GM12878 (cell line): ENCODE measurements at regions not wholly inside any gene's neighbourhood (a gene's known extent, or its start where the extent isn't known, plus 50 kb on each side); places are given as distances from the start of the nearest gene placed in this dataset.

ENCODE experiments used
- ATAC-seq: fragments of 200-7000 bp; cut with Tn5 transposase; 3 replicates; pipeline ENCODE4 v1.9.1; 2020; ENCODE audit warnings: mild to moderate bottlenecking, moderate library complexity
- BruUV-seq: library from RNA; stranded (reverse); fragments of 400-500 nt; replicated peaks from 2 replicates; lab custom pipeline; 2021; lab: Mats Ljungman, UMichigan
- CTCF ChIA-PET: fragments of 300-600 bp; sonication (Branson Sonifier 250); formaldehyde crosslinking; extraction: SDS; loops from one replicate; lab custom pipeline; 2021; ENCODE audit warnings: inconsistent platforms; lab: Yijun Ruan, JAX
- POLR2A ChIA-PET: fragments of 350-600 bp; formaldehyde crosslinking; extraction: SDS; loops from one replicate; lab custom pipeline; 2021; ENCODE audit warnings: inconsistent platforms; lab: Charles Lee
- RAD21 ChIA-PET: fragments of 300-600 bp; sonication (Branson Sonifier 250); formaldehyde crosslinking; loops from one replicate; lab custom pipeline; 2023; ENCODE audit warnings: antibody characterized with exemption; ENCODE audit not compliant: unreplicated experiment; lab: Charles Lee
- SMC1A ChIA-PET: fragments of 300-600 bp; sonication (Branson Sonifier 250); formaldehyde crosslinking; loops from one replicate; lab custom pipeline; 2023; ENCODE audit not compliant: unreplicated experiment, uncharacterized antibody; lab: Charles Lee
- DNase-seq: peaks from one replicate; pipeline ENCODE4 v3.0.0-alpha.2; 2011; ENCODE audit warnings: low read depth, low spot score
- FAIRE-seq: peaks from 3 replicates; lab custom pipeline; 2011; peaks lifted over from hg19 to GRCh38; lab: Jason Lieb, UNC
- H2AFZ ChIP-seq: 2 replicates; pipeline ENCODE4 v1.6.0; 2011; ENCODE audit warnings: low read depth, low read length, control low read depth; ENCODE audit not compliant: control insufficient read depth
- H3K27ac ChIP-seq: 2 replicates; pipeline ENCODE4 v1.5.1; 2011; ENCODE audit warnings: control low read depth; ENCODE audit not compliant: control insufficient read depth, insufficient read depth
- H3K27me3 ChIP-seq, 2 experiments: replicated peaks in 1 of 2; 2 replicates each; pipeline versions ENCODE4 v1.6.0 to v1.6.1; 2011; ENCODE audit warnings: low read length in 1 of 2; ENCODE audit not compliant: control insufficient read depth in 2 of 2, insufficient read depth in 2 of 2
- H3K36me3 ChIP-seq, 2 experiments: 2 replicates each; pipeline ENCODE4 v1.5.1; 2011; ENCODE audit warnings: low read length in 1 of 2; ENCODE audit not compliant: control insufficient read depth in 2 of 2, insufficient read depth in 2 of 2
- H3K4me1 ChIP-seq: 2 replicates; pipeline ENCODE4 v1.6.1; 2011; ENCODE audit warnings: mild to moderate bottlenecking, low read length, moderate library complexity, mixed read lengths; ENCODE audit not compliant: control insufficient read depth, insufficient read depth
- H3K4me2 ChIP-seq: 2 replicates; pipeline ENCODE4 v1.6.0; 2011; ENCODE audit warnings: control low read depth; ENCODE audit not compliant: control insufficient read depth, insufficient read depth
- H3K4me3 ChIP-seq: fragments of 200-600 bp; sonication (generic); 2 replicates; pipeline ENCODE4 v1.5.1; 2016
- H3K79me2 ChIP-seq: 2 replicates; pipeline ENCODE4 v1.6.0; 2011; ENCODE audit warnings: low read length; ENCODE audit not compliant: control insufficient read depth, insufficient read depth
- H3K9ac ChIP-seq: 2 replicates; pipeline ENCODE4 v1.8.0; 2011; ENCODE audit warnings: low read length, control low read depth, mixed read lengths; ENCODE audit not compliant: control insufficient read depth, insufficient read depth
- H3K9me3 ChIP-seq: replicated peaks from 3 replicates; pipeline ENCODE4 v1.5.1; 2011; ENCODE audit warnings: mild to moderate bottlenecking, low read length; ENCODE audit not compliant: control insufficient read depth, insufficient read depth
- H4K20me1 ChIP-seq: 2 replicates; pipeline ENCODE4 v1.6.0; 2011; ENCODE audit not compliant: control insufficient read depth, insufficient read depth
- BHLHE40 ChIP-seq, 2 experiments: fragments of 450-650 bp in 1 of 2; IDR thresholded peaks; 2 replicates each; pipeline ENCODE4 v1.6.1; 2011 to 2017; ENCODE audit warnings: low read depth in 2 of 2, borderline replicate concordance in 1 of 2, improper control_type of control experiment in 1 of 2, low read length in 1 of 2, mild to moderate bottlenecking in 1 of 2
- CBFB ChIP-seq: IDR thresholded peaks from 2 replicates; pipeline ENCODE4 v1.6.1; 2016; ENCODE audit warnings: antibody characterized with exemption, low read depth
- CREB1 ChIP-seq: IDR thresholded peaks from 2 replicates; pipeline ENCODE4 v1.6.1; 2012; ENCODE audit warnings: low read depth, mild to moderate bottlenecking, inconsistent platforms
- CREM ChIP-seq: IDR thresholded peaks from 2 replicates; pipeline ENCODE4 v1.6.1; 2014; ENCODE audit warnings: antibody characterized with exemption, low read depth
- KAT2A ChIP-seq: conservative IDR thresholded peaks from 2 replicates; pipeline ENCODE4 v1.6.1; 2011; ENCODE audit warnings: low read depth, low read length; ENCODE audit not compliant: control insufficient read depth
- KDM1A ChIP-seq: fragments of 200-600 bp; sonication (generic); IDR thresholded peaks from 2 replicates; pipeline ENCODE4 v1.6.1; 2016; ENCODE audit warnings: borderline replicate concordance
- LARP7 ChIP-seq: fragments of 450-650 bp; IDR thresholded peaks from 2 replicates; pipeline ENCODE4 v1.6.1; 2017; ENCODE audit warnings: mild to moderate bottlenecking
- MEF2A ChIP-seq: IDR thresholded peaks from 2 replicates; pipeline ENCODE4 v1.6.1; 2011; ENCODE audit warnings: low read depth, mild to moderate bottlenecking, low read length, moderate library complexity; ENCODE audit not compliant: insufficient read depth
- MYC ChIP-seq: IDR thresholded peaks from 2 replicates; pipeline ENCODE4 v1.6.1; 2011; ENCODE audit warnings: mild to moderate bottlenecking, low read length, moderate library complexity, inconsistent platforms; ENCODE audit not compliant: insufficient read depth, insufficient replicate concordance, insufficient read length, severe bottlenecking
- PAX8 ChIP-seq: fragments of 450-650 bp; IDR thresholded peaks from 2 replicates; pipeline ENCODE4 v1.6.1; 2017; ENCODE audit warnings: mild to moderate bottlenecking, moderate library complexity
- POU2F2 ChIP-seq: IDR thresholded peaks from 3 replicates; pipeline ENCODE4 v1.6.1; 2011; ENCODE audit warnings: low read depth, mild to moderate bottlenecking, low read length, borderline replicate concordance
- REST ChIP-seq: IDR thresholded peaks from 2 replicates; pipeline ENCODE4 v1.6.1; 2012; ENCODE audit warnings: mild to moderate bottlenecking, low read depth, low read length
- RFX5 ChIP-seq: IDR thresholded peaks from 2 replicates; pipeline ENCODE4 v1.6.1; 2011; ENCODE audit warnings: low read depth, low read length, improper control_type of control experiment
- SMAD5 ChIP-seq: IDR thresholded peaks from 2 replicates; pipeline ENCODE4 v1.6.1; 2016; ENCODE audit warnings: antibody characterized with exemption, low read depth
- SUPT20H ChIP-seq: IDR thresholded peaks from 2 replicates; pipeline ENCODE4 v1.6.1; 2011; ENCODE audit warnings: low read depth, mild to moderate bottlenecking, low read length, moderate library complexity, borderline replicate concordance; ENCODE audit not compliant: control insufficient read depth
- TAF1 ChIP-seq: IDR thresholded peaks from 2 replicates; pipeline ENCODE4 v1.6.1; 2011; ENCODE audit warnings: mild to moderate bottlenecking, low read depth, low read length, borderline replicate concordance
- YY1 ChIP-seq: IDR thresholded peaks from 2 replicates; pipeline ENCODE4 v1.6.1; 2011; ENCODE audit warnings: low read depth, mild to moderate bottlenecking, low read length
- ZBED1 ChIP-seq: IDR thresholded peaks from 2 replicates; pipeline ENCODE4 v1.6.1; 2016; ENCODE audit warnings: borderline replicate concordance
- ZNF207 ChIP-seq: fragments of 450-650 bp; IDR thresholded peaks from 2 replicates; pipeline ENCODE4 v1.6.1; 2014; ENCODE audit warnings: antibody characterized with exemption, mild to moderate bottlenecking, borderline replicate concordance
- ZNF274 ChIP-seq: IDR thresholded peaks from one replicate; pipeline ENCODE4 v1.8.0; 2011; ENCODE audit not compliant: insufficient read length, insufficient read depth
- ZNF622 ChIP-seq: fragments of 450-650 bp; IDR thresholded peaks from 2 replicates; pipeline ENCODE4 v1.6.1; 2017; ENCODE audit warnings: mild to moderate bottlenecking, inconsistent platforms
- in situ Hi-C: fragments of 300-500 bp; cut with MboI; formaldehyde crosslinking; loops from 9 replicates; pipeline ENCODE4 v1.14.3; 2018; ENCODE audit warnings: mixed read lengths
- intact Hi-C: fragments of 100-400 bp; cut with micrococcal nuclease; formaldehyde crosslinking; loops from one replicate; pipeline ENCODE4 v1.14.2; 2022; ENCODE audit not compliant: unreplicated experiment
- TF ChIP-seq, protein P1 (sequence below): fragments of 450-650 bp; conservative IDR thresholded peaks from 2 replicates; pipeline ENCODE4 v1.6.1; 2017; ENCODE audit warnings: mild to moderate bottlenecking, moderate library complexity

DNA sequence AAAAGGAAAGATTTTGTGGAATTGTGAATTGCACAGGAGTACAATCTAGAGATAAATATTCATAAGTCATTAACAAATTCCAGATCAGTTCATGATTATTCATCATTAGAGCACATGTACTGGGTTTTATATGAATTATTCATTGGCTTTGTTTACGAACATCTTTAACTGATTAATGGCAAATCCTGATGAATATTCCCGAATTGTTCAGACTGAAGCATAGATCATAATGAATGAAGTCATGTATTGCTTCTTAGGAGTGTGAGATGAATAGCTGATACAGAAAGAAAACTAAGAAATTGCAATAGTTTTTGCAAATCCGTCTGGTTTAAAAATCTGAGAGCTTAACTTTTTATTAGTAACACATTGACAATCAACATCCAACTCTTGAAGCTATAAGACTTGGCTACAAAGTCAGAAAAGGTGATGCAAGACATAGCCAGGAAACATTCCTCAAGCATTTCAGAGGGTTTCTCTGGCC is 183.6 kb upstream of the DGKB start (continued):
- TF ChIP-seq PAX8, result no peak
- TF ChIP-seq ZNF207, result no peak
- TF ChIP-seq BHLHE40 (IDR thresholded peaks at IDR 0.05; ENCODE audit: borderline replicate concordance in 1 of 2, low read depth in 2 of 2, low read length in 1 of 2), result no peak
- no peak for TF ChIP-seq ZBED1
- no peak for TF ChIP-seq YY1

DNA sequence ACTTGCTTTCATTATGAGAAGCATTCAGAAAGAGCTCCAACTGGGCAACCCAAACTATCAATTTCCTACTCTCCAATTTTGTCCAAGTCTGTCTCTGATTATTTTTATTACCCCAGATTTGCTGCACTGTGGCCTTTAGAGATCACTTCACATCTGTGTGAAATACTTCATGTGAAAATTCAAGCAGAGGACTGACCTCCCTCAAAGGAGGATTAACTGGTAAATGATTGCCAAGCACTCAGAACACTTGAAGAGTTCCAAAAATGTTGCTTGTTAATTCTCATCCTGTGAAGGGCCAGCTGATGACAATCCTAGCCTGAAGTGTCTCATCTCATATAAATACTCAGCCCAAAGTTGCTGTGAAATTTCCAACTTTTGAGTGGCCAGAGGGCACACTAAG is 182.8 kb upstream of the DGKB start:
- Histone ChIP-seq H3K27ac (no peak overlapping the region), H2AFZ (no peak overlapping the region), H3K36me3 (no peaks in the 10 kb centered on the region), H3K27me3 (no peaks in the 10 kb centered on the region), H3K4me3 (no peak overlapping the region), H3K79me2 (no peaks in the 10 kb centered on the region), H3K9me3 (no peaks in the 10 kb centered on the region), H3K4me2 (no peak overlapping the region), H3K9ac (no peak overlapping the region), H3K4me1 (no peaks in the 10 kb centered on the region), H4K20me1 (no peaks in the 10 kb centered on the region)
- ATAC-seq (no peak; the same call in 1 of the 3 replicates), DNase-seq (no peak), FAIRE-seq (no peak)
- ChIA-PET CTCF (no interaction called here), POLR2A (no interaction called here), RAD21 (no interaction called here), SMC1A (no interaction called here)
- BruUV-seq, result no TSS peak
- in situ Hi-C loops, result no loop called here
- intact Hi-C loops, result no loop called here
- no peak for TF ChIP-seq POU2F2
- no peak for TF ChIP-seq RFX5
- TF ChIP-seq SUPT20H, result no peak
- TF ChIP-seq ZNF622, result no peak
- TF ChIP-seq TAF1, result no peak
- TF ChIP-seq LARP7, result no peak
- TF ChIP-seq CREB1, result no peak
- no peak for TF ChIP-seq SMAD5
- TF ChIP-seq, protein P1, sequence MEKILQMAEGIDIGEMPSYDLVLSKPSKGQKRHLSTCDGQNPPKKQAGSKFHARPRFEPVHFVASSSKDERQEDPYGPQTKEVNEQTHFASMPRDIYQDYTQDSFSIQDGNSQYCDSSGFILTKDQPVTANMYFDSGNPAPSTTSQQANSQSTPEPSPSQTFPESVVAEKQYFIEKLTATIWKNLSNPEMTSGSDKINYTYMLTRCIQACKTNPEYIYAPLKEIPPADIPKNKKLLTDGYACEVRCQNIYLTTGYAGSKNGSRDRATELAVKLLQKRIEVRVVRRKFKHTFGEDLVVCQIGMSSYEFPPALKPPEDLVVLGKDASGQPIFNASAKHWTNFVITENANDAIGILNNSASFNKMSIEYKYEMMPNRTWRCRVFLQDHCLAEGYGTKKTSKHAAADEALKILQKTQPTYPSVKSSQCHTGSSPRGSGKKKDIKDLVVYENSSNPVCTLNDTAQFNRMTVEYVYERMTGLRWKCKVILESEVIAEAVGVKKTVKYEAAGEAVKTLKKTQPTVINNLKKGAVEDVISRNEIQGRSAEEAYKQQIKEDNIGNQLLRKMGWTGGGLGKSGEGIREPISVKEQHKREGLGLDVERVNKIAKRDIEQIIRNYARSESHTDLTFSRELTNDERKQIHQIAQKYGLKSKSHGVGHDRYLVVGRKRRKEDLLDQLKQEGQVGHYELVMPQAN, result no peak
- no peak for TF ChIP-seq CREM
- no peak for TF ChIP-seq MEF2A
- no peak for TF ChIP-seq ZNF274
- no peak for TF ChIP-seq REST
- no peak for TF ChIP-seq KDM1A
- no peak for TF ChIP-seq KAT2A
- TF ChIP-seq CBFB, result no peak
- no peak for TF ChIP-seq MYC
